DMS79 treated with DMSO at 0.1 percent for 48 hours (cell line): ENCODE measurements at regions not wholly inside any gene's neighbourhood (a gene's known extent, or its start where the extent isn't known, plus 50 kb on each side); places are given as distances from the start of the nearest gene placed in this dataset.

Experiments
- DNase-seq: peaks from one replicate; lab custom pipeline; 2025; lab: John Stamatoyannopoulos, UW

GRCh38 chr2:148567716-148568115, 76.8 kb upstream of the EPC2 start:
- DNase-seq = no peak

- no peak for DNase-seq
Observed at GRCh38 chr2:148568597-148568996, 76.0 kb upstream of the EPC2 start.

GRCh38 chr2:148569221-148569620, 75.3 kb upstream of the EPC2 start:
- DNase-seq = no peak

GRCh38 chr2:148570989-148571388, 73.6 kb upstream of the EPC2 start:
- DNase-seq = no peak

GRCh38 chr2:148577845-148578492, 66.6 kb upstream of the EPC2 start:
- DNase-seq = no peak

- DNase-seq = no peak
Observed at GRCh38 chr2:148578493-148578884, 66.1 kb upstream of the EPC2 start.

GRCh38 chr2:148582679-148583511, 61.7 kb upstream of the EPC2 start:
- DNase-seq = no peak

GRCh38 chr2:148585696-148586095, 58.9 kb upstream of the EPC2 start:
- no peak for DNase-seq

- DNase-seq = no peak
Observed at GRCh38 chr2:148586522-148587128, 57.9 kb upstream of the EPC2 start.

- DNase-seq = no peak
Observed at GRCh38 chr2:148590612-148591011, 53.9 kb upstream of the EPC2 start.

- no peak for DNase-seq
Observed at GRCh38 chr2:148592791-148593190, 51.8 kb upstream of the EPC2 start.

- peak; percentile 5 for DNase-seq
Observed at GRCh38 chr2:148593421-148593820, 51.1 kb upstream of the EPC2 start.

- peak; percentile 16 for DNase-seq
Observed at GRCh38 chr2:148594216-148594615, 50.3 kb upstream of the EPC2 start.
